ENCODE measurements at regions not wholly inside any gene's neighbourhood (a gene's known extent, or its start where the extent isn't known, plus 50 kb on each side); places are given as distances from the start of the nearest gene placed in this dataset.
A peak's percentile ranks its signal among the peaks of the same experiment; 100 is the strongest.

GRCh38 chr1:57831624-57832023 is 407.8 kb upstream of the DAB1 start:
- no peak for DNase-seq

- DNase-seq: peak in 4 of 51 donors; percentile 1 to 14 (median 3)
Measured at GRCh38 chr1:57826535-57826934, 402.7 kb upstream of the DAB1 start.

GRCh38 chr1:57824535-57824934 is 400.7 kb upstream of the DAB1 start:
- no peak for DNase-seq

- no peak for DNase-seq
Measured at GRCh38 chr1:57820356-57821095, 396.7 kb upstream of the DAB1 start.

- no peak for DNase-seq
Measured at GRCh38 chr1:57819893-57820292, 396.0 kb upstream of the DAB1 start.

- no peak for DNase-seq
Measured at GRCh38 chr1:57803586-57803985, 379.7 kb upstream of the DAB1 start.

- DNase-seq: no peak
Measured at GRCh38 chr1:57800376-57800775, 376.5 kb upstream of the DAB1 start.

GRCh38 chr1:57799490-57800115 is 375.7 kb upstream of the DAB1 start:
- DNase-seq: no peak

GRCh38 chr1:57798543-57798942 is 374.7 kb upstream of the DAB1 start:
- no peak for DNase-seq

- no peak for DNase-seq
Measured at GRCh38 chr1:57797084-57797483, 373.2 kb upstream of the DAB1 start.

- no peak for DNase-seq
Measured at GRCh38 chr1:57796616-57797015, 372.8 kb upstream of the DAB1 start.

- no peak for DNase-seq
Measured at GRCh38 chr1:57795886-57796285, 372.0 kb upstream of the DAB1 start.

- no peak for DNase-seq
Measured at GRCh38 chr1:57794078-57794477, 370.2 kb upstream of the DAB1 start.

- no peak for DNase-seq
Measured at GRCh38 chr1:57791497-57791896, 367.6 kb upstream of the DAB1 start.

GRCh38 chr1:57789936-57790335 is 366.1 kb upstream of the DAB1 start:
- DNase-seq: no peak

GRCh38 chr1:57788313-57788712 is 364.5 kb upstream of the DAB1 start:
- DNase-seq: no peak

- DNase-seq: no peak
Measured at GRCh38 chr1:57784356-57784755, 360.5 kb upstream of the DAB1 start.

- DNase-seq: no peak
Measured at GRCh38 chr1:57782357-57782756, 358.5 kb upstream of the DAB1 start.

- no peak for DNase-seq
Measured at GRCh38 chr1:57772580-57773195, 348.8 kb upstream of the DAB1 start.

GRCh38 chr1:57770772-57771171 is 346.9 kb upstream of the DAB1 start:
- no peak for DNase-seq

- no peak for DNase-seq
Measured at GRCh38 chr1:57770236-57770635, 346.4 kb upstream of the DAB1 start.

- DNase-seq: no peak
Measured at GRCh38 chr1:57761628-57762027, 337.8 kb upstream of the DAB1 start.

GRCh38 chr1:57752843-57753242 is 329.0 kb upstream of the DAB1 start:
- DNase-seq: no peak
